ENCODE measurements at regions not wholly inside any gene's neighbourhood (a gene's known extent, or its start where the extent isn't known, plus 50 kb on each side); places are given as distances from the start of the nearest gene placed in this dataset.
"Not testable (repeated sequence)": the region's sequence is repeated elsewhere in the genome, so short reads cannot be mapped to it uniquely, and the experiment has no call there.

DNA sequence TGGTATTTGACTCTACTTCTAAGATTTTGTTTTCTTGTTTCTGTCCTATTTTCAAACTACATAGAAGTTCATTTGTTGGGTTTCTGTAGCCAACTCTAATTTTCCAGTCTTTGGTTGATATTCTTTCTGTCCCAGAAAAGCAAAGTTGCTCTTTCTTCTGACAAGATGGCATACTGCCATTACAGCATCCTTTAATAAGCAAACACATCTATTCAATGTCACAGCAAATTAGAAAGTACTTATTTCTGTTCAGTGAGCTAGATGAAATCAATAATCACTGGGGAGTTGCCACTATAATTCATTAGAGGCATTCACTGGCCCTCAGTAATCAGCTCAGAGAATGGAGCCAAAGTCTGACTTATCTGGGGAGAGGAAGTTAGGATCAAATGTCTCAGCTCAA is 1258.0 kb upstream of the IGFBP7 start:
- no peak for DNase-seq (ENCODE audit: low read depth)

DNA sequence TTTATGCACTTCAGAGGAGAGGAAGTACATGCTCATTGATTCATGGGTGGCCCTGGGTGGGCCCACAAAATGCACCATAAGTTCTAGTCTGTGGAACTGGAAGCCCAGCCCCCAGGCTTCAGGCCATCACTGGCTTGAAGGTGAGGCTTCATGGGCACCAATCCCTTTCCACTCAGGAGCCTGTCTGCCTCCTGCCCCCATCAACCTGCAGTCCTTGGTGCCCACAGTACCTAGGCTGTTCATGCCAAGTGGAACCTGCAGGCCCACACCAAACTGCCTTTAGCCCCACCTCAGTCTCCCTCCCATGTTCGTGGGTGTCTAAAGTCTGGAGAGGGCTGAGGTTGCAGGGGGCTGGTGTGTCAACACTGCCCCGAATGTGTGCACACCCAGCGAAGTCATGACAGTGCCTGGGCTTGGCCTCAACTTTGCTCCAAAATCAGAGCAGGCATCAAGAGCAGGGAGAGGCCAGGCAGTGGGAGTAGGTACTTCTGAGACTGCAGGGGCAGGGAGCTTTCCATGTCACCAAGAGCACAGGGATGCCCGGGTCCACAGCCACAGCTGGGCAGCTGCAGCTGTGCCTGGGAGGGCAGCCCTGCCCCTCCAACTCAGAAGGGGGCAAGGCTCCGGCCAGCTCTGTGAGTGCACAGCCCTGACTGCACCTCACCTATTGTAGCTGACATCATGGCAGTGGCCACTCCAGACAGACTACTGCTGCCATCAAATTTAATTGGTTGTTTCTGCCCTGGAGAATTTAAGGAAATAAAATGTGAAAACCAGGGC is 1250.4 kb upstream of the IGFBP7 start:
- no peak for DNase-seq (ENCODE audit: low read depth)

DNA sequence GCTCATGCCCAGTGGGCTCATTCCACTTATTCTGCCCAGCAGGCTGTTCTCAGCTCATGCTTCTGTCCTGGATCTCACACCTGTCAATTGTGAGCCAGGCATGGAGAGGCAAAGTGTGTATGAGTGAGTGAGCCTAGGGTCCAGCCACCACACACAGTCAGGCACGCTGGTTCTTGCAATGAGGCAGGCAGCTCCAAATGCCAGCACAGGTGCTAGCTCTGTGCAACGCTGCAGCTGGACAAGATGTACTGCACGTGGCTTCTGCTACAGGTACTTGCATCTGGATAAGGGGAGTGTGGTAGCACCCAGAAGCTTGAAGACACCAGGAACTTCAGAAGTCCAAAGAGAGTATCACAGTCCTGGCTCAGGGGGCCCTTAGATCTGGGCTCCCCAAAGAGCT is 1249.4 kb upstream of the IGFBP7 start:
- DNase-seq (ENCODE audit: low read depth) = no peak

DNA sequence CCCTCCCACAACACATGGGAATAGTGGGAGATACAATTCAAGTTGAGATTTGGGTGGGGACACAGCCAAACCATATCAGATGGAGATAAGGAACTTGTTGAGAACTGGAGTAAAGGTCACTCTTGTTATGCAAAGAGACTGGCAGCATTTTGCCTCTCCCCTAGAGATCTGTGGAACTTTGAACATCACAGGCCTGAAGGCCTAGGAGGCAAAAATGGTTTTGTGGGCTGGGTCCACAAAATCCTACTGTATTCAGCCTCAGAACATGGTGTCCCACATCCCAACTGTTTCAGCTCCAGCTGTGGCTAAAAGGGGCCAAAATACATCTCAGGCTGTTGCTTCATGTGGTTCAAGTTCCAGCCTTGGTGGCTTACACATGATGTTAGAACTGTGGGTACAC is 1247.8 kb upstream of the IGFBP7 start:
- no peak for DNase-seq (ENCODE audit: low read depth)

DNA sequence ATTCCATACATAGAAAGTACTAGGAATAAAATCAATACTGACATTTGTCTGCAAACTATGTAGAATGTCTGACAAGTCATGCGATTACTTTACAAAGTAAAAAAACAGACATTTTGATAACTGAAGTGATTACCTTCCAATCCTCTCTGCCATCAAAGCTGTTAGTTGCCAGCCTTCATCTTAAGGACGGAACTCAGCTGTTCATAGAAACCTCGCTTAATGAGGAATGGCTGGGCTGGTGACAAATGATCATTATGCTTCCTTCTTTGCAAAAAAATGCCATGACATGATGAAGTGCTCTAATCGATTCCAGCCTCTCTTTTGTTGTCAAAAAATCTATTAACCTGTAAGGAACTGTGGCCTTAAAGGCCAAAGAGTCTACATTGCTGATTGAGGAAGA is 1214.9 kb upstream of the IGFBP7 start:
- DNase-seq (ENCODE audit: low read depth) = no peak

DNA sequence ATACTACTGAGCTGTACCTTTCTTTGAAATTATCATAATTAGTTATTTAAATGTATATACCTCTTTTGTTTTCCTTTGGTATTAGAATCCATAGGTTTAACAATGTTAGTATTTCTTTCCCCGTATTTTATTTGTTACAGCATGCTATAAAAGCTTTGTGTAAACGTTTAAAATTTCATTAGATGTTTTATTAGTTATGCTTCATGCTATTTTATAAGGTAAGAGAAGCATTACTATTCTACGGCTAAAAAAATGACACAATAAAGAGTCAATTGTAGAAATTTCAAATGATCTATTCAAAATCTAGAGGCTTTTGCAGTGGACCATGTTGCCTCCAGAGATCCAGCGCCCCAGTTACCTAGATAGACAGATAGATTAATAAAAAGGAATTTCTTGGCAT is 1203.3 kb upstream of the IGFBP7 start:
- DNase-seq (ENCODE audit: low read depth) = no peak

DNA sequence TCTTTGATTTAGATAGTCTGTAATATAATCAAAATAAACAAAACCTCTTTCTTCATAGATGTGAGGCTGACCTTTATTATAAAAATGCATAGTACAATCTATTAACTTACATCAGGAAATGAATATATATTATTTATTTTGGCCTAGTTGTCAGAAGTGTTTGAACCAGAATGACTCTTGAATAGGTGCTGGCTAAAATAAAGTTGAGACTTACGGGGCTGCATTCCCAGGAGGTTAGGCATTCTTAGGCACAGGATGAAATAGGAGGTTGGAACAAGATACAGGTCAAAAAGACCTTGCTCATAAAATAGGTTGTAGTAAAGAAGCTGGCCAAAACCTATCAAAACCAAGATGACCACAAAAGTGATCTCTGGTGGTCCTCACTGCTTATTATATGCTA is 1193.3 kb upstream of the IGFBP7 start:
- DNase-seq (ENCODE audit: low read depth) = no peak

DNA sequence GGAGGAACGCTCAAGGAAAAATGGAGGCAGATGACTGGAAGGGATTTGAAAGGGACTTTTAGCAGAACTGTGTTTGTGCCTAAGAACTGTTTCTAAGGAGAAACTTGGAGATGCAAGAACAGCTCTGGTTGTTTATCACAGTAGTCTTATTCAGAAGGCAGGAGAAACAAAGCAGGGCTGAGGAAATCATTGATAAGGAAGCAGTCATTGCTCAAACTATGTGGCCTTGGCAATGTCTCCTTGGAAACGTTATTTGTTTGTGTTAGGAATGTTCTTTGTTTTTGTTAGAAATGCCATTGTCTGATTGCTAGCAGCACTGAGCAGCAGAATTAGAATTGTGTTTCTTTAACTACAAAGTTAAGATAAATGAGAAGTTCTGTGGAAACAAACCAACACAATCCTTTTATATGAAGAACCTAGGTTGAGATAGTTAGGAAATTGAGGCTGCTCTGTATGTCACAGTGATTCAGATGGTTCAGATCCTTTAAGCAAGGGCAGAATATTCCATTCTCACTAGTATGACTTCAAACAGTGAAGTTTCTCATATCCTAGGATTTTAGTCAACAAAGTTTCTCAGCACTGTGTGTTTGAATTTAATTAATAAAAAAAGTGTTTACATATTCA is 1191.3 kb upstream of the IGFBP7 start:
- peak; percentile 45 for DNase-seq (ENCODE audit: low read depth)

DNA sequence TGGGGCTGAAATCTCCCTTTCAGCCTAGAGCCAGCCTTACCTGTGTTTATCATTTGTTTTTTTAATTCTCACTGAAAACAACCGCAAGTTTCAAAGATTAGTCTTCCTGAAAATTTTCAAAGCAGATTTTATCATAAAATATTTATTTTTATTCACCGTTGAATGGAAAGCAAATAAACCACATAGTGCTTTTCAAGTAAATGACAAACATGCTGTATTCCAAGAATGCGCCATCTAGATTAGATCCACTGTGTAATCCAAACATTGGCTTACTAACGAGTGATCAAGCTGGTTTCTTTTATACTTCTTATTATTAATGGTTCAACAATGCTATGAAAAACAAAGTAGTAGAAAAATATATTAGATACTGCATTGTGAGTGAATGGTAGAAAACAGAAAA is 1176.2 kb upstream of the IGFBP7 start:
- DNase-seq (ENCODE audit: low read depth) = peak; percentile 6

DNA sequence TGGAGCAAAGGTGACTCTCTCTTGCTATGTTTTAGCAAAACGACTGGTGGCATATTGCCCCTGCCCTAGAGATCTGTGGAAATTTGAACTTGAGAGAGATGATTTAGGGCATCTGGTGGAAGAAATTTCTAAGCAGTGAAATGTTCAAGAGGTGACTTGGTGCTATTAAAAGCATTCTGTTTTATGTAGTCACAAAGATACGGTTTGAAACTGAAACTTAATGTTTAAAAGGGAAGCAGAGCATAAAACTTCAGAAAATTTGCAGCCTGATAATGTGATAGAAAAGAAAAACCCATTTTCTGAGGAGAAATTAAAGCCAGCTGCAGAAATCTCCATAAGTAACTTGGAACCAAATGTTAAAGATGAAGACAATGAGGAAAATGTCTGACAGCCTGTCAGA is 1170.7 kb upstream of the IGFBP7 start:
- DNase-seq (ENCODE audit: low read depth) = not testable (repeated sequence)

DNA sequence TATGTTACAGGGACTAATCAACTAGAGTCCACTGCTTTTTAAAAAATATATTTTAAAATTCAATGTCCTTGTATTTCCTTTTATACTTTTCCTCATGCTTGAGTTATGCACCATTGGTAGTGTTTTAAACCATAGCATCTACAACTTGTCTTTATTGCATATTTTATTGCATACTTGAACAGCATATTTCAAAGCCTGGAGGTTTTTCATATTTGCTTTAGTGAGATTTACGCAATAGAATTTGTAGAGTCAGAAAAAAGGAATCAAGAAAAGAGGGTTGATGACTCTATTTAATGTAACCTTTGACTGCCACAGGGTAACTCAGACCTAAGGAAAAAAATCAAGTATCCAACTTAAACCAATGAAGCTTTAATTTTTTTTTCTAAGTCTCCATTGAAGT is 1165.7 kb upstream of the IGFBP7 start:
- peak; percentile 1 for DNase-seq (ENCODE audit: low read depth)

DNA sequence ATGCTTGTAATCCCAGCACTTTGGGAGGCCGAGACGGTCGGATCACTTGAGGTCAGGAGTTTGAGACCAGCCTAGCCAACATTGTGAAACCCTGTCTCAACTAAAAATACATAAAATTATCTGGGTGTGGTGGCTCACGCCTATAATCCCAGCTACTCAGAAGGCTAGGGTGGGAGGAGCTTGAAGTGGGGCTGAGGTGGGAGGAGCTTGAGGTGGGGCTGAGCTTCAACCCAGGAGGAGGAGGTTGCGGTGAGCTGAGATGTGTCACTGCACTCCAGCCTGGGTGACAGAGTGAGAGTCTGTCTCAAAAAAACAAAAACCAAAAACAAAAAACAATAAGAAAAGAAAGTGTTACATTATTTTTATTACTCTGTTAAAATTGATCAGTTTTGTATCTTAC is 1164.4 kb upstream of the IGFBP7 start:
- peak; percentile 10 for DNase-seq (ENCODE audit: low read depth)

DNA sequence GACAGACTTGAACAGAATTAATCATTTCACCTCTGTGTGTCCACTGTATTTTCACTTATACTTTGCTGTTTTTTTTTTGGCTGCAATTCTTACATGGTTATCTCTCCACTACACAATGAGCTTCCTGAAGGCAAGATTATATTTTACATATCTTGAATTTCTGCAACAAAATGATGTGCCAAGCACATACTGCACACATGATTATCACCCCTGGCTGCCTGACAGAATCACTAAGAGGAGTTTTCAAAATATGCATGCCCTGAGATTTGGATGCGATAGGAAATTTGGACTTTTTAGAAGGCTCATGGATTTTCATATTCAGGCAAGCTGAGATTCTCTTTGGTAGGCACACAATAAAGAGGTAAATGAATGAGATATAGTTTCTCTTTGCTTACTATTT is 1162.1 kb upstream of the IGFBP7 start:
- DNase-seq (ENCODE audit: low read depth) = no peak

DNA sequence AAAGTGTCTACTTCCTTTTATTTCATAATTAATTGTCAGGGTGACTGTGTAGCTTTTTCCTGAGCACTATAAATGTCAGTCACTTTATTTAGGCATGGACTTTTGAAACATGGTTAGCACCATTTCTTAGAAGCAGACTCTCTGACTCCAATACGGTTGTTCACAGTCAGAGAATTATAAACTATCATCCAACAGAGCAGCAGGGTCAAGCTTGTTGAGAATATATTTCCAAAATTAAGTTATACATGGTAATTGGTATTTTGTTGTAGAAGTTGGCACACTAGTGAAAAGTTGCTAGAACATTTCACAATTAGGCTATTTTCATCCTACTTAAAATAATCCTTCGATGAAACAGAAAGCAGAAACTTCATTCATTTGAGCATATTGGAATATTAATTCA is 1155.5 kb upstream of the IGFBP7 start:
- DNase-seq (ENCODE audit: low read depth) = no peak

DNA sequence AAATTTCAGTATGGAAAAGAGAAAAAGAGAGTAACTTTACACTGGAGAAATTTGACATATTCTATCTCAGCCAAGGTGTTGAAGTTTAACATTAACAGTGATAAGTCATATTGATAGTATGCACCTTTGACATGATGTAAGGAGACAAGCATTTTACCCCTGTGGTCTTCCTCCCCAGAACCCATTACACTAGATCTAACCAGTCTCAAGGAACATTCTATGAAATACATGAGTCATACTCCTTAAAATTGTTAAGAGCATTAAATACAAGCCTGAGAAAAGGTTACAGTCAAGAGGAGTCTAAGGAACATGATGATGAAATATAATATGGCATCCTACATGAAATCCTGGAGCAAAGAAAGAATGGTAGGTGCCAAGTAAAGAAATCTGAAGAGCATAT is 1151.3 kb upstream of the IGFBP7 start:
- no peak for DNase-seq (ENCODE audit: low read depth)

DNA sequence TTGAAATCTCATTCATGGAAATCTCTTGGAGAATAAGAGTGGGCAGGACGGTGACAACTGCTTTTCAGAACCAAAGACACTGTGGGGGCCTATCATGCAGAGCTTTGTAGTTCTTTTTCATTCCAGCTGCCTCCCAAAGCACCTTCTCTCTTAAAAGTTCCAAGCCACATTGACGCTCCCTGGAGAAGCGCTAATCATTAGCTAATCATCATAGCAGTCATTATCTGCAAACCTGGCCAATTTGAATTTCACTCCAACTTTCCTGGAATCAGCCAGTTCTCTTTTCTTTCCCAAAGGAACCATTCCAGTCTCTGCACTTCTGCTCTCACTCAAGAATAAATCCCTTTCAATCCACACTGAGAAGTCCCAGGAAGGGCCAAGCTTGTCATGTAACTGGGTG is 1144.1 kb upstream of the IGFBP7 start:
- no peak for DNase-seq (ENCODE audit: low read depth)

DNA sequence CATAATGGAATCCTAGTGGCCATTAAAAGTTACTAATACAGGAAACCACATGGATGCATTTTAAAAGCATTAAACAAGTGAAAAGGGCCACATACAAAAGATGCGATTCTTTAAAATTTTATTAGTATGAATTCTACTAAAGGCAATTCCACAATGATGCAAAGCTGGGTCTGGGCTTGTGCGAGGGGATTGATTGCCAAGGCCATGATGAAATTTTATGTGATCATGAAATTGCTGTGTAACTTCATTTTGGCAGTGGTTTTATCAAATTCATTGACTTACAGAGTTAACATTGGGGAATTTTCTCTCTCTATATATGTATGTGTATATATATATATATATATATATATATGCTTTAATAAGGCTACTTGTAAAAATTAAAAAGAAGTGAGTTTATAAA is 1142.5 kb upstream of the IGFBP7 start:
- DNase-seq (ENCODE audit: low read depth) = no peak

DNA sequence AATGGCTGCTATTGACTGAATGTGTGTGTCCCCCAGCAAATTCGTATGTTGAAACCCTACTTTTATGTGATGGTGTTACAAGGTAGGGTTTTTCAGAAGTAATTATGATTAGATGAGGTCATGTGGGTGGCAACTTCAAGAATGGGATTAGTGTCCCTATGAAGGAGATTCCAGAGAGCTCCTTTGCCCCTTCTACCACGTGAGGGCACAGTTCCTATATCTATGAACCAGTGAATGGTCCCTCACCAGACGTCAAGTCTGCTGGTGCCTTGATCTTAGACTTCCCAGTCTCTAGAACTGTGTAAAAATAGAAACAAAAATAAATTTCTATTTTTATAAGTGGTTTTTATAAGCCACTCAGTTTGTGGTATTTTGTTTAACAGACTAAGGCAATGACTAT is 1137.6 kb upstream of the IGFBP7 start:
- DNase-seq (ENCODE audit: low read depth) = peak; percentile 43

DNA sequence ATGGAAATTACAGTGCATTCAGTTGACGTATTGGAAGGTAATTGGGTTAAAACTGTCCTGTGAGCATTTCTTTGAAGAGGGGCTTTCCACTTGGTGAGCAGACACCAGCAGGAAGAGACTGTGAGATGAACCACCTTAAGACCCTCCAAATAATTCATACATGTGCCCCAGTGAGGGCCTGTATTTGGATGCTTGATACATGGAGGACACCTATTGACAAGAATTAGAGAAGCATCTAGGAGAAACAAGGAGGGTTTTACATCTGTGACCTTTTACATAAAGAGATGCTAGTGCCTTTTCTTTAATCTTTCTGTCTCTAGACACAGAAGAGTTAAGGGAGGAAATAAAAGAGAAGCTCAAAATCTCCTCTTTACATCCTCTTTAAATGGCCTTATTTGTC is 1115.3 kb upstream of the IGFBP7 start:
- DNase-seq (ENCODE audit: low read depth) = no peak

DNA sequence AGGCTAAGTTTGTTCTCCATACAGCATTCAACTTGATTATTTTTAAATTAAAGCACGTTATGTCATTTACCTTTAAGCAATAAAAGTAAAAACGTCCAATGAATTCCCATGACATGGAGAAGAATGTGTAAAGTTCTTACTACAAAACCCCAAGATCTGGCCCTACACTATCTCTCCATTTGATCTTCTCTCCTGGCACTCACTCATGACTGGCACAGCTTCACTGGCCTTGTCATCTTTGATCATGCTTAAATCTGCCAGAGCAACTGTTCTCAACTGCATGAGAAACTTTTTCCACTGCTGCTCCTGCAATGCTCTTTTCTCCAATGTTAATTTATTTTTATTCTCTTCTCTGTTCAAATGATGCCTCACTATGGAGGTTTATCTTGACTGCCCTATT is 1109.0 kb upstream of the IGFBP7 start:
- DNase-seq (ENCODE audit: low read depth) = no peak

DNA sequence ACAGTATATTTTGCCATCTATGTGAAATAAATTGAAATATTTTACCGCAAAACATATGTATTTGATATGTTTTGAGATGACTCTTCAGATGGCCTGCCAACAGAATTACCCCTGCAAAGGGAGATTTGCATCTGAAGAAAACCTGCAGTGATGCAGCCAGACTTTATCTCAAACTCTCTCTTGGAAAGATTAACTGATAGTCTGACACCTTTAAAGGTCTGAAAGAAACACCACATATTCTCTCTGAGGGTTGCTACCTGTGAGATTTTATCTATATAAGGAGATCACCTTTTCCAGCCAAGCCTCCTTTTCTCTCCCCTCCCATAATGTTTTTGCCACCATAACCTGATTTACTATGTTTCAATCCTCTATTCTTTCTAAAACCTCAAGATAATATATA is 1106.3 kb upstream of the IGFBP7 start:
- no peak for DNase-seq (ENCODE audit: low read depth)

DNA sequence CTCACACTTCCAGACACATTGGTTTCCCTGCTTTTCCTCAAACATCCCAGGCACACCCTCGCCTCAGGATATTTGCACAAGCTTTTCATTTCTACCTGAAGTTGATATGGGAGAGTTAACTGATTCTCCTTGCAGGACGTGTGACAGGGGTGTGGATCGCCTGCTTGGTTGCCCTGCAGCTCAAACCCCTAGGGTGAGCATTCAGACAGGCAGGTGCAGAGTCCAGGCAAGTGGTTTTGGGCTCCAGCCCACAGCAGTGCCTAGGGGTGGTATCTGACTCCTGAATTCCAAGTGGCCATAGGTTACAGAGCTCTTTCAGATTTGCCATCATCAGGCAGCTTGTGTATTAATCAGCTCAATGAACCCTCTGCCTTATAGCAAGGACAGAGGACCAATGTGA is 1104.2 kb upstream of the IGFBP7 start:
- DNase-seq (ENCODE audit: low read depth) = no peak

DNA sequence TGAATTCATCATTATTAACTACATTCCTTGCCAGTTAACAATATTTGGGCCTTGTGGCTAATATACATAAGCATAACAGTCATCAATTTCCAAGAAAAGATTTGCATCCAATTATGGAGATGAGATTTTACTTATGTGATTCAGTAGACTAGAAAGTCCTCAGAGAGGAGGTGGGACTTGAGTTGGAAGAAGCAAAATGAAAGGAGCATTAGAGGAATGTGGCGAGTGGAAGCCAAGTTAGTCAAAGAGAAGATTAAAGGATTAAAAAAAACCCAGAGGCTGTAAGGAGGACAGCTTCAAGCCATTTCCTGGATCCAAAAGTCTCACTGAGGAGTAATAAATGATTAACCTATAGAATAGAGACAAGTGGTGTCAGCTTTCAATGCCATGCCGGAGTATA is 1099.4 kb upstream of the IGFBP7 start:
- DNase-seq (ENCODE audit: low read depth) = no peak

DNA sequence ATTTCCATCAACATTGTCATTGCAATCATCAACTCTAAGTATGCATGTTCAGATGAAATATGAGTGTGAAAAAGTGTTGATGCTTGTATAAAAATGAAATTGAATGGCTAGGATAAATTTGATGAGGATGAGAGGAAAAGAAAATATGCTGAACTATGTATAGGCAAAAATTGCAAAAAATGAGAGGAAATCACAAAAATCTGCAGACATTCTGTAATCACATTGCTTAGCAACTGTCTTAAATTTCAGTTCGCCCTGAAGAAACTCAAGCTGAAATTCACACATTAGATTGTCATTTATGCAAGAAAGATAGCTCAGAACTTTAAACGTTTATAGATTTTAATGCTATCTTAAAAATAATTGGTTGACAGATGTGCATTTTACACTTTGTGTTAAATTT is 1098.8 kb upstream of the IGFBP7 start:
- DNase-seq (ENCODE audit: low read depth) = no peak

Data from ELR (cell line).